Neural progenitor cell (in vitro differentiated cells): ENCODE measurements at regions not wholly inside any gene's neighbourhood (a gene's known extent, or its start where the extent isn't known, plus 50 kb on each side); places are given as distances from the start of the nearest gene placed in this dataset.

ENCODE experiments used
- DNase-seq: peaks from one replicate; pipeline ENCODE4 v3.0.0-alpha.2; 2016; ENCODE audit warnings: low spot score
- H2AFZ ChIP-seq: fragments of 200-600 bp; sonication (generic); replicated peaks from 2 replicates; pipeline ENCODE4 v1.6.1; 2016; ENCODE audit warnings: antibody characterized with exemption
- H3F3A ChIP-seq: fragments of 200-600 bp; sonication (generic); 2 replicates; pipeline ENCODE4 v1.6.1; 2016; ENCODE audit warnings: antibody characterized with exemption, low read depth
- H3K27ac ChIP-seq: fragments of 200-600 bp; sonication (generic); 2 replicates; pipeline ENCODE4 v1.5.1; 2016; ENCODE audit warnings: mild to moderate bottlenecking
- H3K27me3 ChIP-seq: fragments of 200-600 bp; sonication (generic); 2 replicates; pipeline ENCODE4 v1.6.1; 2016; ENCODE audit warnings: mild to moderate bottlenecking, moderate library complexity
- H3K36me3 ChIP-seq: fragments of 200-600 bp; sonication (generic); 2 replicates; pipeline ENCODE4 v1.5.1; 2016
- H3K4me1 ChIP-seq: fragments of 200-600 bp; sonication (generic); 2 replicates; pipeline ENCODE4 v1.6.1; 2016; ENCODE audit warnings: mixed run types
- H3K4me2 ChIP-seq: fragments of 200-600 bp; sonication (generic); 2 replicates; pipeline ENCODE4 v1.6.1; 2016
- H3K4me3 ChIP-seq: fragments of 200-600 bp; sonication (generic); 2 replicates; pipeline ENCODE4 v1.5.1; 2016
- H3K79me2 ChIP-seq: fragments of 200-600 bp; sonication (generic); 2 replicates; pipeline ENCODE4 v1.6.1; 2016; ENCODE audit warnings: low read depth
- H3K9ac ChIP-seq: fragments of 200-600 bp; sonication (generic); 2 replicates; pipeline ENCODE4 v1.6.1; 2016
- H3K9me3 ChIP-seq: fragments of 200-600 bp; sonication (generic); 2 replicates; pipeline ENCODE4 v1.5.1; 2016; ENCODE audit warnings: low read depth
- H4K20me1 ChIP-seq: fragments of 200-600 bp; sonication (generic); 2 replicates; pipeline ENCODE4 v1.6.1; 2016; ENCODE audit warnings: low read depth
- H3K27ac Mint-ChIP-seq: 3 replicates; pipeline ENCODE4 v1.8.0; 2021; ENCODE audit warnings: mixed read lengths
- H3K27me3 Mint-ChIP-seq: 2 replicates; pipeline ENCODE4 v1.8.0; 2022; ENCODE audit warnings: low read depth, mild to moderate bottlenecking, inconsistent platforms, moderate library complexity, mixed read lengths; ENCODE audit not compliant: insufficient read depth
- H3K36me3 Mint-ChIP-seq: 3 replicates; pipeline ENCODE4 v1.8.0; 2021; ENCODE audit warnings: mixed read lengths
- H3K4me1 Mint-ChIP-seq: 3 replicates; pipeline ENCODE4 v1.8.0; 2021; ENCODE audit warnings: mixed read lengths
- H3K4me3 Mint-ChIP-seq: 3 replicates; pipeline ENCODE4 v1.8.0; 2021; ENCODE audit warnings: mild to moderate bottlenecking, moderate library complexity, mixed read lengths
- H3K9me3 Mint-ChIP-seq: 3 replicates; pipeline ENCODE4 v1.8.0; 2020; ENCODE audit warnings: mixed read lengths
- CTCF ChIP-seq: fragments of 200-600 bp; sonication (generic); IDR thresholded peaks from 2 replicates; pipeline ENCODE4 v1.5.1; 2017; ENCODE audit warnings: antibody characterized with exemption, mild to moderate bottlenecking
- EZH2 ChIP-seq: fragments of 200-600 bp; sonication (generic); IDR thresholded peaks from 2 replicates; pipeline ENCODE4 v1.6.1; 2017; ENCODE audit warnings: antibody characterized with exemption, mild to moderate bottlenecking, moderate library complexity
- EZH2phosphoT487 ChIP-seq: fragments of 200-600 bp; sonication (generic); IDR thresholded peaks from 2 replicates; pipeline ENCODE4 v1.6.1; 2017; ENCODE audit warnings: antibody characterized with exemption

- H3K9me3 ChIP-seq = peaks cover 10% of the 10 kb centered on the region
- no peak overlapping the region for H3K27ac Mint-ChIP-seq
- H3K4me3 Mint-ChIP-seq = no peak overlapping the region
- no peak overlapping the region for H3K4me2 ChIP-seq
- H2AFZ ChIP-seq = no peak overlapping the region
- no peaks in the 10 kb centered on the region for H4K20me1 ChIP-seq
- no peaks in the 10 kb centered on the region for H3K27me3 ChIP-seq
- H3K4me1 Mint-ChIP-seq = no peaks in the 10 kb centered on the region
- H3K9me3 Mint-ChIP-seq = no peaks in the 10 kb centered on the region
- no peaks in the 10 kb centered on the region for H3K36me3 ChIP-seq
- H3K4me3 ChIP-seq = no peak overlapping the region
- H3K36me3 Mint-ChIP-seq = no peaks in the 10 kb centered on the region
- no peaks in the 10 kb centered on the region for H3K4me1 ChIP-seq
- no peaks in the 10 kb centered on the region for H3K27me3 Mint-ChIP-seq
- no peaks in the 10 kb centered on the region for H3K79me2 ChIP-seq
- no peak overlapping the region for H3K27ac ChIP-seq
- TF ChIP-seq EZH2phosphoT487 (no peak), EZH2 (no peak), CTCF (no peak)
- H3K9ac ChIP-seq = no peak overlapping the region
- no peak for DNase-seq
- no peaks in the 10 kb centered on the region for H3F3A ChIP-seq
Observed at GRCh38 chr21:23463365-23463764, 2143.9 kb downstream of the MRPL39 start.

GRCh38 chr21:23455676-23456075 lies 2151.6 kb downstream of the MRPL39 start:
- no peak for TF ChIP-seq CTCF
- no peak for TF ChIP-seq EZH2
- no peak for TF ChIP-seq EZH2phosphoT487
- Histone ChIP-seq H3K9ac (no peak overlapping the region), H3K27me3 (no peaks in the 10 kb centered on the region), H3K4me1 (no peaks in the 10 kb centered on the region), H3K4me2 (no peak overlapping the region), H4K20me1 (no peaks in the 10 kb centered on the region), H3K4me3 (no peak overlapping the region), H3K79me2 (no peaks in the 10 kb centered on the region), H3K27ac (no peak overlapping the region), H3K36me3 (no peaks in the 10 kb centered on the region), H3F3A (no peaks in the 10 kb centered on the region), H3K9me3 (peaks cover 5% of the 10 kb centered on the region), H2AFZ (no peak overlapping the region)
- H3K4me3 Mint-ChIP-seq = no peak overlapping the region
- DNase-seq = no peak
- H3K36me3 Mint-ChIP-seq = no peaks in the 10 kb centered on the region
- H3K4me1 Mint-ChIP-seq = no peaks in the 10 kb centered on the region
- no peak overlapping the region for H3K27ac Mint-ChIP-seq
- H3K27me3 Mint-ChIP-seq = peaks cover 3% of the 10 kb centered on the region
- H3K9me3 Mint-ChIP-seq = no peaks in the 10 kb centered on the region

GRCh38 chr21:23452384-23453083 lies 2154.7 kb downstream of the MRPL39 start:
- Histone ChIP-seq H2AFZ (peak overlapping the region; percentile 76), H3K36me3 (no peaks in the 10 kb centered on the region), H3K4me2 (peak overlapping the region; percentile 48), H3K4me3 (peak overlapping the region; percentile 4), H3K27me3 (no peaks in the 10 kb centered on the region), H3K27ac (no peak overlapping the region), H3K79me2 (no peaks in the 10 kb centered on the region), H3K9me3 (no peaks in the 10 kb centered on the region), H4K20me1 (no peaks in the 10 kb centered on the region), H3F3A (no peaks in the 10 kb centered on the region), H3K9ac (no peak overlapping the region), H3K4me1 (no peaks in the 10 kb centered on the region)
- TF ChIP-seq EZH2phosphoT487 = no peak
- TF ChIP-seq CTCF = peak; percentile 69
- peaks cover 3% of the 10 kb centered on the region for H3K27me3 Mint-ChIP-seq
- H3K9me3 Mint-ChIP-seq = no peaks in the 10 kb centered on the region
- H3K36me3 Mint-ChIP-seq = no peaks in the 10 kb centered on the region
- H3K4me3 Mint-ChIP-seq = no peak overlapping the region
- peak; percentile 77 for DNase-seq
- no peaks in the 10 kb centered on the region for H3K4me1 Mint-ChIP-seq
- no peak overlapping the region for H3K27ac Mint-ChIP-seq
